Endodermal cell (in vitro differentiated cells): ENCODE measurements at regions not wholly inside any gene's neighbourhood (a gene's known extent, or its start where the extent isn't known, plus 50 kb on each side); places are given as distances from the start of the nearest gene placed in this dataset.
A peak's percentile ranks its signal among the peaks of the same experiment; 100 is the strongest.

Source experiments
- DNase-seq: peaks from one replicate; pipeline ENCODE4 v3.0.0-alpha.2; 2017
- H3K27ac ChIP-seq: 2 replicates; pipeline ENCODE4 v1.5.1; 2013; ENCODE audit warnings: mild to moderate bottlenecking, low read depth, low read length, moderate library complexity
- H3K27me3 ChIP-seq: 2 replicates; pipeline ENCODE4 v1.6.1; 2013; ENCODE audit warnings: mild to moderate bottlenecking, low read length, moderate library complexity; ENCODE audit not compliant: insufficient read depth, control insufficient read depth, poor library complexity, severe bottlenecking
- H3K36me3 ChIP-seq: 2 replicates; pipeline ENCODE4 v1.7.0; 2013; ENCODE audit warnings: mild to moderate bottlenecking, low read length, moderate library complexity; ENCODE audit not compliant: control insufficient read depth, insufficient read depth
- H3K4me1 ChIP-seq: one replicate; pipeline ENCODE4 v1.7.0; 2013; ENCODE audit warnings: low read length; ENCODE audit not compliant: control insufficient read depth, insufficient read depth
- H3K4me3 ChIP-seq: 2 replicates; pipeline ENCODE4 v1.5.1; 2013; ENCODE audit warnings: mild to moderate bottlenecking, low read length, moderate library complexity
- H3K9ac ChIP-seq: 2 replicates; pipeline ENCODE4 v1.6.1; 2013; ENCODE audit warnings: mild to moderate bottlenecking, low read length, moderate library complexity; ENCODE audit not compliant: poor library complexity, severe bottlenecking; ENCODE audit errors: extremely low read depth
- H3K9me3 ChIP-seq: 2 replicates; pipeline ENCODE4 v1.6.1; 2013; ENCODE audit warnings: mild to moderate bottlenecking, low read length, moderate library complexity; ENCODE audit not compliant: control insufficient read depth
- H3K27ac Mint-ChIP-seq: 2 replicates; pipeline ENCODE4 v1.8.0; 2020; ENCODE audit warnings: mixed read lengths
- H3K27me3 Mint-ChIP-seq: 2 replicates; pipeline ENCODE4 v1.8.0; 2021; ENCODE audit warnings: mild to moderate bottlenecking, mixed read lengths; ENCODE audit not compliant: insufficient read depth
- H3K36me3 Mint-ChIP-seq: 2 replicates; pipeline ENCODE4 v1.8.0; 2020; ENCODE audit warnings: low read depth, mixed read lengths
- H3K4me1 Mint-ChIP-seq: 2 replicates; pipeline ENCODE4 v1.8.0; 2020; ENCODE audit warnings: mixed read lengths
- H3K4me3 Mint-ChIP-seq: 2 replicates; pipeline ENCODE4 v1.8.0; 2020; ENCODE audit warnings: mild to moderate bottlenecking, moderate library complexity, mixed read lengths
- H3K9me3 Mint-ChIP-seq: 2 replicates; pipeline ENCODE4 v1.8.0; 2020; ENCODE audit warnings: mild to moderate bottlenecking, mixed read lengths
- WGBS, 2 experiments: methylation state at CpG; one replicate each; pipeline versions ENCODE4 v1.1.5 to v1.1.7; 2013; ENCODE audit warnings: missing lambda C conversion rate in 2 of 2, mixed read lengths in 1 of 2; ENCODE audit not compliant: insufficient coverage in 1 of 2, insufficient read length in 1 of 2; 5-methylcytosine and 5-hydroxymethylcytosine counted together
- TF ChIP-seq, protein P1 (sequence below): fragments of 200-600 bp; sonication (generic); conservative IDR thresholded peaks from 2 replicates; pipeline ENCODE4 v1.5.0; 2021; ENCODE audit warnings: antibody characterized with exemption, mild to moderate bottlenecking

DNA sequence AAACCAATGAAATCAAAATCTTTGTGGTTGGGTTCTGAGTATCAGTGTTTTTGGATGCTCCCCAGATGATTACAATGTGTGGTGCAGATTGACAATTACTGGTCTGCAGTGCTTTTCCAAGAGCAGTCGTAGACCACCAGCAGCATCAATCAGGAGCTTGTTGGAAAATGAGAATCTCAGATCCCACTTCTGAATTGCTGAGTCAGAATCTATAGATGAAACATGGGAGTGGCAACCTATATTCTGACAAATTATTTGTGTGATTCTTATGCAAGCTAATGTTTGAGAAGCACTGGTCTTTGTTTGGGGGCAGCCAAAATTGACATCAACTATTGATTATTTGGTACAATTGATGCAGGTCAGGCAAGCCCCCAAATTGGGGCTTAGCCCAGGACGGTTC lies 539.9 kb upstream of the BTBD3 start:
- no peak overlapping the region for H3K4me3 Mint-ChIP-seq
- no peaks in the 10 kb centered on the region for H3K36me3 ChIP-seq
- no peak for DNase-seq

DNA sequence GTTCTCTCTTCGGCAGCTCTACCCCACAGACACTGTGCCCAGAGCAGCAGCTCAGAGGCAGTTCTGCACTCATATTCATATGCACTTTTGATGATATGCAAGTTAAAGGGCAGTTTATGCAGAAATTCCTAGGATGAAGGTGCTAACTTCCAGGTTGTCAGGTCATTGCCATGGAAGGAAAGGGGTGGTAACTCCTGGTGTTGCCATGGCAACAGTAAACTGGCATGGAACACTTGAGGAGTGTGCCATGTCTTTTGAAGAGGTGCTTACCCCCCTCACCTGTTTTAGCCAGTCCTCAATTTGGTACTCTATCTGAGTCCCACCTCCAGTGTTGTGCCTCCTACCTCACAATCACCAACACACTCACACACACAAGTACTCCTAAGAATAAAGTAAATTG lies 539.4 kb upstream of the BTBD3 start:
- DNase-seq = peak; percentile 68
- WGBS, 2 experiments = 83 to 93% methylated on average over 1 of the region's 1 CpG
- Histone ChIP-seq H3K9ac (no peak overlapping the region), H3K9me3 (peaks cover 12% of the 10 kb centered on the region), H3K36me3 (no peaks in the 10 kb centered on the region), H3K4me1 (peaks cover 5% of the 10 kb centered on the region), H3K27ac (no peak overlapping the region), H3K27me3 (no peaks in the 10 kb centered on the region), H3K4me3 (no peak overlapping the region)
- no peak overlapping the region for H3K27ac Mint-ChIP-seq
- H3K36me3 Mint-ChIP-seq = peaks cover 8% of the 10 kb centered on the region
- TF ChIP-seq, protein P1, sequence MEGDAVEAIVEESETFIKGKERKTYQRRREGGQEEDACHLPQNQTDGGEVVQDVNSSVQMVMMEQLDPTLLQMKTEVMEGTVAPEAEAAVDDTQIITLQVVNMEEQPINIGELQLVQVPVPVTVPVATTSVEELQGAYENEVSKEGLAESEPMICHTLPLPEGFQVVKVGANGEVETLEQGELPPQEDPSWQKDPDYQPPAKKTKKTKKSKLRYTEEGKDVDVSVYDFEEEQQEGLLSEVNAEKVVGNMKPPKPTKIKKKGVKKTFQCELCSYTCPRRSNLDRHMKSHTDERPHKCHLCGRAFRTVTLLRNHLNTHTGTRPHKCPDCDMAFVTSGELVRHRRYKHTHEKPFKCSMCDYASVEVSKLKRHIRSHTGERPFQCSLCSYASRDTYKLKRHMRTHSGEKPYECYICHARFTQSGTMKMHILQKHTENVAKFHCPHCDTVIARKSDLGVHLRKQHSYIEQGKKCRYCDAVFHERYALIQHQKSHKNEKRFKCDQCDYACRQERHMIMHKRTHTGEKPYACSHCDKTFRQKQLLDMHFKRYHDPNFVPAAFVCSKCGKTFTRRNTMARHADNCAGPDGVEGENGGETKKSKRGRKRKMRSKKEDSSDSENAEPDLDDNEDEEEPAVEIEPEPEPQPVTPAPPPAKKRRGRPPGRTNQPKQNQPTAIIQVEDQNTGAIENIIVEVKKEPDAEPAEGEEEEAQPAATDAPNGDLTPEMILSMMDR = no peak
- peaks cover 29% of the 10 kb centered on the region for H3K4me1 Mint-ChIP-seq
- peaks cover 18% of the 10 kb centered on the region for H3K9me3 Mint-ChIP-seq
- H3K4me3 Mint-ChIP-seq = no peak overlapping the region
- H3K27me3 Mint-ChIP-seq = peaks cover 17% of the 10 kb centered on the region

More for the DNA sequence above, 539.9 kb upstream of the BTBD3 start:
- Mint-ChIP-seq H3K36me3 (peaks cover 8% of the 10 kb centered on the region), H3K9me3 (peaks cover 17% of the 10 kb centered on the region), H3K27me3 (peaks cover 17% of the 10 kb centered on the region), H3K4me1 (peaks cover 34% of the 10 kb centered on the region), H3K27ac (no peak overlapping the region)
- H3K27me3 ChIP-seq = no peaks in the 10 kb centered on the region
- peaks cover 5% of the 10 kb centered on the region for H3K4me1 ChIP-seq
- no peak overlapping the region for H3K27ac ChIP-seq
- WGBS, 2 experiments = 90 to 93% methylated on average over 2 of the region's 2 CpGs
- peaks cover 12% of the 10 kb centered on the region for H3K9me3 ChIP-seq
- no peak overlapping the region for H3K4me3 ChIP-seq
- TF ChIP-seq, protein P1 = no peak
- H3K9ac ChIP-seq = no peak overlapping the region

DNA sequence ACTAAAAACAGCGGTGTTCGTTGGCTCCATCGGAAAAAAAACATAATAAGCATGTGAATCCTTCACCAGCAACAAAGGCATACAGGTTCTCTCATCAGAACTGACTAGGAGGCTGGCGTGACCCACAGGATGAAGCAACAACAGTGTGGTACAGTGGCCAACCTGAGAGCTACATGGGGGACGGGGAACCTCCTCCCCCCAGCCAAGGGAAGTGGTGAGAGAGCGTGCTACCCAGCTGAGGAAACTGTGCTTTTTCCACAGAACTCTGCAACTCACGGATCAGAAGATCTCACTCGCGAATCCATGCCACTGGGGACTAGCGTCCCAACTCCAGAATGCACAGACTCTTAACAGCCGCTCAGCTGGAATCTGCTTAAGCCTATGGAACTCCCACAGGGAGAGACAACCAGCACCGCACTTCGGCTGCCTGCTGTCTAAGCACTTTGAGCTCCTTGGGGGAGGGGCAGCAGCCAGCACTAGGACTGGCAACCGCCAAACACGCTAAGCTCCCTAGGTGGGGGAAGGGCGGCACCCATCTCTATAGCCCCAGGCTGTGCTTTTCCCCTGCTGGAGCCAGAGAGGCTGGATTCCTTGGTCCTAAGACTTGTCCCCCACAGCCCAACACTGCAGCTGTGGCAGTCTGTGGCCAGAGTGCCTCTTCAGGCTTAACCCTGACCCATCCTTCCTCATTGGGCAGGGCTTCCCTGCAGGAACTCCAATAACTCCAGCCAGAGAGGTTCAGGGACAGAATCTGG lies 538.3 kb upstream of the BTBD3 start:
- DNase-seq = peak; percentile 93
- Mint-ChIP-seq H3K4me1 (peaks cover 27% of the 10 kb centered on the region), H3K27ac (peak overlapping the region; percentile 88), H3K4me3 (peak overlapping the region; percentile 45), H3K9me3 (peaks cover 18% of the 10 kb centered on the region), H3K27me3 (peaks cover 17% of the 10 kb centered on the region), H3K36me3 (peaks cover 8% of the 10 kb centered on the region)
- 41 to 45% methylated on average over 12 to 16 of the region's 16 CpGs for WGBS, 2 experiments
- Histone ChIP-seq H3K36me3 (no peaks in the 10 kb centered on the region), H3K9me3 (peaks cover 12% of the 10 kb centered on the region), H3K4me1 (peaks cover 5% of the 10 kb centered on the region), H3K27me3 (no peaks in the 10 kb centered on the region), H3K27ac (no peak overlapping the region), H3K9ac (no peak overlapping the region), H3K4me3 (peak overlapping the region; percentile 65)
- TF ChIP-seq, protein P1 = no peak
